Sigmoid colon (tissue), 4 donors: ENCODE measurements at regions not wholly inside any gene's neighbourhood (a gene's known extent, or its start where the extent isn't known, plus 50 kb on each side); places are given as distances from the start of the nearest gene placed in this dataset.

Experiments used
- CTCF ChIP-seq, 4 experiments: fragments of 450-650 bp in 3 of 4; fragments of 200-600 bp in 1 of 4; IDR thresholded peaks; one replicate each; pipeline ENCODE4 v1.5.1; 2016 to 2019; ENCODE audit warnings: antibody characterized with exemption in 4 of 4, mild to moderate bottlenecking in 3 of 4, moderate library complexity in 2 of 4
- EP300 ChIP-seq, 4 donors: sonication (generic); formaldehyde crosslinking; IDR thresholded peaks; one replicate each; pipeline ENCODE4 v1.6.1; 2017; ENCODE audit warnings: antibody characterized with exemption in 4 of 4
- POLR2A ChIP-seq, 2 donors: fragments of 450-650 bp; IDR thresholded peaks; one replicate each; pipeline ENCODE4 v1.6.1; 2016; ENCODE audit warnings: antibody characterized with exemption in 2 of 2, mild to moderate bottlenecking in 2 of 2, moderate library complexity in 2 of 2
- POLR2AphosphoS5 ChIP-seq, 4 donors: sonication (generic); formaldehyde crosslinking; IDR thresholded peaks; one replicate each; pipeline ENCODE4 v1.6.1; 2017; ENCODE audit warnings: antibody characterized with exemption in 4 of 4

- TF ChIP-seq CTCF (IDR thresholded peaks at IDR 0.05), result no peak
- no peak for TF ChIP-seq POLR2AphosphoS5 (IDR thresholded peaks at IDR 0.05)
- no peak for TF ChIP-seq POLR2A (IDR thresholded peaks at IDR 0.05)
- TF ChIP-seq EP300 (IDR thresholded peaks at IDR 0.05), result no peak
Measured at GRCh38 chr5:22988937-22989336, 135.8 kb upstream of the CDH12 start.
